Activated CD8-positive, alpha-beta memory T cell treated with anti-CD3 and anti-CD28 coated beads, Interleukin-2, amount 10 ng/mL, durations not matched to agents 7 days and 5 days (primary cell): ENCODE measurements at regions not wholly inside any gene's neighbourhood (a gene's known extent, or its start where the extent isn't known, plus 50 kb on each side); places are given as distances from the start of the nearest gene placed in this dataset.
"Not testable (repeated sequence)": the region's sequence is repeated elsewhere in the genome, so short reads cannot be mapped to it uniquely, and the experiment has no call there.

Experiments used
- ATAC-seq: fragments of 150-1000 bp; cut with Tn5 transposase; one replicate; pipeline ENCODE4 v1.10.0; 2021; ENCODE audit warnings: moderate library complexity
- CTCF ChIA-PET: fragments of 350-600 bp; sonication (Branson Sonifier 250); formaldehyde crosslinking; loops from one replicate; lab custom pipeline; 2021; ENCODE audit warnings: antibody characterized with exemption; lab: Charles Lee
- DNase-seq: peaks from one replicate; pipeline ENCODE4 v3.0.0-alpha.2; 2020
- H3K27ac Mint-ChIP-seq: one replicate; pipeline ENCODE4 v1.8.0; 2021; ENCODE audit warnings: mild to moderate bottlenecking, mixed read lengths
- H3K27me3 Mint-ChIP-seq: one replicate; pipeline ENCODE4 v1.8.0; 2021; ENCODE audit warnings: mixed read lengths
- H3K36me3 Mint-ChIP-seq: one replicate; pipeline ENCODE4 v1.8.0; 2021; ENCODE audit warnings: mild to moderate bottlenecking, mixed read lengths
- H3K4me1 Mint-ChIP-seq: one replicate; pipeline ENCODE4 v1.8.0; 2021; ENCODE audit warnings: mixed read lengths
- H3K4me3 Mint-ChIP-seq: one replicate; pipeline ENCODE4 v1.8.0; 2021; ENCODE audit warnings: mild to moderate bottlenecking, moderate library complexity, mixed read lengths
- H3K9me3 Mint-ChIP-seq: one replicate; pipeline ENCODE4 v1.8.0; 2022; ENCODE audit warnings: low read depth, mixed read lengths

DNA sequence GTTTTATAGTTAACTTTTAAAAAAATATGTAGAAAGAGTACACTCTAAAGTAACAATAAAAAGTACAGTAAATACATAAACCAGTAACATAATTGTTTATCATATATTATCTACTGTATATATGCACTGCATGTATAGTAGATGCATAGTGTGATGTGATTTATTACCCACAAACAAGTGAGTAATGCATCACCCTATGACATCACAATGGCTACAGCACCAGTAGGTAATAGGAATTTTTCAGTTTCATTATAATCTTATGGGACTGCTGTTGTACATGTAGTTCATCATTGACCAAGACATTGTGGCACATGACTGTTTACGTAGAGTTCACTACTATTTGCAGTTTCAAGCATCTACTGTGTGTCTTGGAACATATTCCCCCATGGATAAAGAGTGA, 1047.2 kb downstream of the ROBO2 start:
- DNase-seq (no peak), ATAC-seq (no peak)
- peaks cover 15% of the 10 kb centered on the region for H3K9me3 Mint-ChIP-seq
- H3K36me3 Mint-ChIP-seq, result no peaks in the 10 kb centered on the region
- H3K27me3 Mint-ChIP-seq, result no peaks in the 10 kb centered on the region
- no peaks in the 10 kb centered on the region for H3K4me1 Mint-ChIP-seq
- no peak overlapping the region for H3K27ac Mint-ChIP-seq
- CTCF ChIA-PET, result no interaction called here
- H3K4me3 Mint-ChIP-seq, result no peak overlapping the region

DNA sequence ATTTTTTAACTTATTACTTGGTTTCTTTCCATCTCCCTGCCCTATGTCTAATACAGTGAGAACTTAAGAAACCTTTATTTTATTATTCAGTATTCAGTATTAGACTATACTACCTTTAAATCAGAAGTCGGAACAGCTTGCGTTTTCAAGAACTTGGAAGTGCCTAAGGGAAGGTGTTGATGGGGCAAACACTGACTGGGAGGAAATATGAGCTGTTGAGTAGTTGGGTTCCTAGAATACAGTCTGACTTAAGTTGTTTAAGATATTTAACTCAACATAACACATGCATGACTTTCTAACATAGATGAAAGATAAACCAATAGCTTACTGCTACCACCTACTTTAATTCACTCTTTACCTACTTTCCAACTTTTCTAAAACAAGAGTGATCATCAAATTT, 1048.1 kb downstream of the ROBO2 start:
- H3K9me3 Mint-ChIP-seq, result peaks cover 17% of the 10 kb centered on the region
- no peaks in the 10 kb centered on the region for H3K4me1 Mint-ChIP-seq
- H3K27ac Mint-ChIP-seq, result no peak overlapping the region
- no peaks in the 10 kb centered on the region for H3K36me3 Mint-ChIP-seq
- ATAC-seq (no peak), DNase-seq (no peak)
- CTCF ChIA-PET, result no interaction called here
- H3K4me3 Mint-ChIP-seq, result no peak overlapping the region
- H3K27me3 Mint-ChIP-seq, result no peaks in the 10 kb centered on the region

GRCh38 chr3:78090382-78090781, 1050.5 kb downstream of the ROBO2 start:
- Mint-ChIP-seq H3K36me3 (no peaks in the 10 kb centered on the region), H3K4me1 (no peaks in the 10 kb centered on the region), H3K27me3 (no peaks in the 10 kb centered on the region), H3K9me3 (peaks cover 18% of the 10 kb centered on the region), H3K27ac (no peak overlapping the region), H3K4me3 (no peak overlapping the region)
- CTCF ChIA-PET, result no interaction called here
- DNase-seq (no peak), ATAC-seq (no peak)

GRCh38 chr3:78091478-78092119, 1051.7 kb downstream of the ROBO2 start:
- ATAC-seq (no peak), DNase-seq (no peak)
- Mint-ChIP-seq H3K36me3 (no peaks in the 10 kb centered on the region), H3K4me3 (no peak overlapping the region), H3K27me3 (no peaks in the 10 kb centered on the region), H3K9me3 (peaks cover 15% of the 10 kb centered on the region), H3K27ac (no peak overlapping the region), H3K4me1 (no peaks in the 10 kb centered on the region)
- CTCF ChIA-PET, result no interaction called here

- CTCF ChIA-PET, H3K27me3 Mint-ChIP-seq, H3K4me3 Mint-ChIP-seq, DNase-seq, ATAC-seq, H3K27ac Mint-ChIP-seq, H3K36me3 Mint-ChIP-seq, H3K4me1 Mint-ChIP-seq: not testable (repeated sequence)
- peaks cover 13% of the 10 kb centered on the region for H3K9me3 Mint-ChIP-seq
Observed at GRCh38 chr3:78092574-78092973, 1052.7 kb downstream of the ROBO2 start.

DNA sequence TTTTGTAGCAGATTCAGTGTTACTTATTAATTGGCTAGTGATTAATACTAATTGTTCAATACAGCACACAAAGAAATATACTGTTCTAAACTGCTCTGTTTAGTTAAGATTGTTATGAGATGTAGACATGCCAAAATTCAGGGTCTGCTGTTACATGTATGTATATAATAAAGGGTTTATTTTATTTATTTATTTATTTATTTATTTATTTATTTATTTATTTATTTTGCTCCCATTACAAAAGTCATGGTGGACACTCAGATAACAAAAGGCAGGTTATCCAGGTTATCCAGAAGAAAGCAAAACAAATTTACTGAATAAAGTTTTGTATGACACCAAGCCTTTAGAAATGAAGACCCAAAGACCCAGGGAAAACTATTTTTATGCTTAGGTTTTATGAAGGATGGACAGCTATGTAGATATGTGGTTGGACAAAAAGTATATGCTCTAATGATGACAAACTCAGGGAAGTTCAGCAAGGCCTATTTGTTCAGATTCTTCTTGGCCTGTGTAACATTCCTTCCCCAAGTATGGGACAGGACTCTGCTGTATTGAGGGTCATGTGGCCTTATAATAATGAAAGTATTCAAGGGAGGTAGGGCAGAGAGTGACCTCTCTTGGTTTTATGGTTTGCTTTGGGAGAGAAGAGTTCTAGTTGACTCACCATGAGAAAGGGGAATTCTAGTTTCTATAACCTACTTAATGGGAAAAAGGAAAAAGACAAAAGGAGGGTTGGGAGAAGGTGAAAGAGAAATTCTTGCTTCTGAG, 1056.8 kb downstream of the ROBO2 start:
- H3K4me1 Mint-ChIP-seq, result no peaks in the 10 kb centered on the region
- peaks cover 13% of the 10 kb centered on the region for H3K9me3 Mint-ChIP-seq
- CTCF ChIA-PET, result no interaction called here
- no peak overlapping the region for H3K27ac Mint-ChIP-seq
- DNase-seq (no peak), ATAC-seq (no peak)
- no peak overlapping the region for H3K4me3 Mint-ChIP-seq
- H3K27me3 Mint-ChIP-seq, result no peaks in the 10 kb centered on the region
- no peaks in the 10 kb centered on the region for H3K36me3 Mint-ChIP-seq

DNA sequence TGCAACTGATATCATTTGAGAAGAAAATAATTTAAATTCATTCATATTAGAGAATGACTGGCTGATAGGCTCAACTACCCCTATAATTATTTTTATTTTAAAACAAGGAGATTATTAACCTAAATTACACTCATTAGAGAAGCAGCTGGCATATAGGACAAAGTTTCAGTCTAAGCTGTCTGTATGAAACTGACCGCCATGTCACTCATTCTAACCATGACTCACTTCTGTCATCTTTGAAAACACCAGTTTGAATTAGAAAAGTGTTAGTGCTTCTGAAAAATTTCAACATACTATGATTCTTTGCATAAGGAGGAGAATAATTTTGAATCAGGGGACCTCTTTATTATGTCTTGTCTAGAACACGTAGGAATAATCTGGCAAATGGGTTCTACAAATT, 1058.5 kb downstream of the ROBO2 start:
- no peaks in the 10 kb centered on the region for H3K4me1 Mint-ChIP-seq
- no peaks in the 10 kb centered on the region for H3K36me3 Mint-ChIP-seq
- no peak for DNase-seq
- H3K9me3 Mint-ChIP-seq, result peaks cover 10% of the 10 kb centered on the region
- ATAC-seq, result no peak
- no peaks in the 10 kb centered on the region for H3K27me3 Mint-ChIP-seq
- no peak overlapping the region for H3K4me3 Mint-ChIP-seq
- no peak overlapping the region for H3K27ac Mint-ChIP-seq
- CTCF ChIA-PET, result no interaction called here

- Mint-ChIP-seq H3K4me3 (no peak overlapping the region), H3K36me3 (no peaks in the 10 kb centered on the region), H3K4me1 (no peaks in the 10 kb centered on the region), H3K27ac (no peak overlapping the region), H3K27me3 (no peaks in the 10 kb centered on the region), H3K9me3 (peaks cover 5% of the 10 kb centered on the region)
- CTCF ChIA-PET, result no interaction called here
- ATAC-seq, result no peak
- DNase-seq, result no peak
Observed at GRCh38 chr3:78101384-78101783, 1061.5 kb downstream of the ROBO2 start.

GRCh38 chr3:78108269-78108961, 1068.5 kb downstream of the ROBO2 start:
- ATAC-seq, DNase-seq, H3K27ac Mint-ChIP-seq, CTCF ChIA-PET, H3K27me3 Mint-ChIP-seq, H3K4me1 Mint-ChIP-seq, H3K36me3 Mint-ChIP-seq, H3K9me3 Mint-ChIP-seq, H3K4me3 Mint-ChIP-seq: not testable (repeated sequence)

- CTCF ChIA-PET, result no interaction called here
- H3K4me3 Mint-ChIP-seq, result no peak overlapping the region
- H3K9me3 Mint-ChIP-seq, result peaks cover 9% of the 10 kb centered on the region
- no peak overlapping the region for H3K27ac Mint-ChIP-seq
- DNase-seq, result no peak
- no peaks in the 10 kb centered on the region for H3K36me3 Mint-ChIP-seq
- no peaks in the 10 kb centered on the region for H3K4me1 Mint-ChIP-seq
- no peak for ATAC-seq
- H3K27me3 Mint-ChIP-seq, result no peaks in the 10 kb centered on the region
Observed at GRCh38 chr3:78112291-78113010, 1072.6 kb downstream of the ROBO2 start.

GRCh38 chr3:78115983-78116382, 1076.1 kb downstream of the ROBO2 start:
- Mint-ChIP-seq H3K4me3 (no peak overlapping the region), H3K36me3 (no peaks in the 10 kb centered on the region), H3K27me3 (no peaks in the 10 kb centered on the region), H3K27ac (no peak overlapping the region), H3K9me3 (peaks cover 5% of the 10 kb centered on the region), H3K4me1 (no peaks in the 10 kb centered on the region)
- no peak for ATAC-seq
- CTCF ChIA-PET, result no interaction called here
- no peak for DNase-seq

DNA sequence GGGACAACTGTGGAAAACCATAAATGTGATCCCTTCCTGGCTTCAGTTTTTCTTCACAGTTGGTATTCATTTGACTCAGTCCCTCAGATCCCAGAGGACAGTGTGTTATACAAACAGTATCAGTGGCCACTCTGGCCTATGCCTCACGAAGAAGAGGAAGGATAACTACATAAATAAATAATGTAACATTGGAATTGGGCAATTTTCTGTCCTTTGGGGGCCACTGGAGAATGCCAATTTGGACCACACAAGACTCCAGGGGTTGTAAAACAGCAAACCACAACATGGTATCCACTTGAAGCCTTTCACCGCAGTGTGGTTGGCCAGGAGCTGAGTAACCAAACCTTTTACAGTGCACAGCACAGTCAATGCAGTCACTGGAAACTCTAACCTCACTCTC, 1077.0 kb downstream of the ROBO2 start:
- Mint-ChIP-seq H3K9me3 (peaks cover 5% of the 10 kb centered on the region), H3K27ac (no peak overlapping the region), H3K27me3 (no peaks in the 10 kb centered on the region), H3K4me1 (no peaks in the 10 kb centered on the region), H3K36me3 (no peaks in the 10 kb centered on the region), H3K4me3 (no peak overlapping the region)
- ATAC-seq (no peak), DNase-seq (no peak)
- CTCF ChIA-PET, result no interaction called here

DNA sequence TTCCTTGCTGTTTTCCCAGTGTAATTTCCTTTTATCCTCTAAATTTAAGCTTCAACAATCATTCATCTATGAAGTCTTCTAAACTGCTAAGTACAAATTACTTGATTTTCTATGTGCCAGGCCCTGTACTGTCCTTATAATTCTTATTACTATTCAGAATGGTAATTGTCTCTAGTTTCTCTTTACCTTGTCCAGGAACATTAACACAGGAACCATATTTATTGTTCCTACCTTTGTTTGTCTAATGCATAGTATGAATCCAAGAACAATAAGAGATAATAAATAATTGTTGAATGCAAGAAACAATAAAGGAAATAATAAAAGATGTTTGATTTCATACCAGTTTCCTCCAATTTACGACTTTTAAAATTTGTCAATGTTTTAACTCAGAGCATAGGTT, 1083.2 kb downstream of the ROBO2 start:
- H3K4me3 Mint-ChIP-seq, result no peak overlapping the region
- no peak for DNase-seq
- H3K27ac Mint-ChIP-seq, result no peak overlapping the region
- H3K4me1 Mint-ChIP-seq, result no peaks in the 10 kb centered on the region
- no peaks in the 10 kb centered on the region for H3K27me3 Mint-ChIP-seq
- ATAC-seq, result no peak
- no peaks in the 10 kb centered on the region for H3K36me3 Mint-ChIP-seq
- CTCF ChIA-PET, result no interaction called here
- H3K9me3 Mint-ChIP-seq, result peaks cover 18% of the 10 kb centered on the region
